ENCODE measurements at regions not wholly inside any gene's neighbourhood (a gene's known extent, or its start where the extent isn't known, plus 50 kb on each side); places are given as distances from the start of the nearest gene placed in this dataset.

GRCh38 chr9:23287390-23287789 lies 538.6 kb downstream of the ELAVL2 start:
- no peak overlapping the region for H3K4me2 ChIP-seq (ENCODE audit: low read length)
- H3K9me2 ChIP-seq (ENCODE audit: insufficient read depth, low read length) = no peaks in the 10 kb centered on the region
- no peaks in the 10 kb centered on the region for H3F3A ChIP-seq (ENCODE audit: insufficient read depth, low read length, poor library complexity, severe bottlenecking)
- H3K27me3 ChIP-seq (ENCODE audit: insufficient read depth, low read depth, low read length) = peaks cover 21% of the 10 kb centered on the region
- no peaks in the 10 kb centered on the region for H3K36me3 ChIP-seq (ENCODE audit: insufficient read depth, low read length)
- H4K20me1 ChIP-seq (ENCODE audit: insufficient read depth) = no peaks in the 10 kb centered on the region
- no peak overlapping the region for H3K9ac ChIP-seq (ENCODE audit: low read length)
- no peaks in the 10 kb centered on the region for H3K9me3 ChIP-seq (ENCODE audit: low read length)
- TF ChIP-seq SMC3 (conservative IDR thresholded peaks at IDR 0.05; ENCODE audit: poor library complexity) (no peak), RAD21 (conservative IDR thresholded peaks at IDR 0.05) (no peak)
- H3K4me3 ChIP-seq (ENCODE audit: low read length) = no peak overlapping the region
- no peak overlapping the region for H2AFZ ChIP-seq (ENCODE audit: low read depth, low read length)
- no peak overlapping the region for H3K27ac ChIP-seq (ENCODE audit: low read length)
- no peaks in the 10 kb centered on the region for H3K79me2 ChIP-seq (replicated peaks; ENCODE audit: insufficient read depth, low read length)

GRCh38 chr9:23288545-23288944 lies 537.5 kb downstream of the ELAVL2 start:
- Histone ChIP-seq H3K9ac (ENCODE audit: low read length) (no peak overlapping the region), H3K4me2 (ENCODE audit: low read length) (no peak overlapping the region), H4K20me1 (ENCODE audit: insufficient read depth) (no peaks in the 10 kb centered on the region), H2AFZ (ENCODE audit: low read depth, low read length) (no peak overlapping the region), H3F3A (ENCODE audit: insufficient read depth, low read length, poor library complexity, severe bottlenecking) (no peaks in the 10 kb centered on the region), H3K9me3 (ENCODE audit: low read length) (no peaks in the 10 kb centered on the region), H3K4me3 (ENCODE audit: low read length) (no peak overlapping the region), H3K27ac (ENCODE audit: low read length) (no peak overlapping the region), H3K27me3 (ENCODE audit: insufficient read depth, low read depth, low read length) (peaks cover 21% of the 10 kb centered on the region), H3K9me2 (ENCODE audit: insufficient read depth, low read length) (no peaks in the 10 kb centered on the region), H3K79me2 (replicated peaks; ENCODE audit: insufficient read depth, low read length) (no peaks in the 10 kb centered on the region), H3K36me3 (ENCODE audit: insufficient read depth, low read length) (no peaks in the 10 kb centered on the region)
- TF ChIP-seq, protein P1, sequence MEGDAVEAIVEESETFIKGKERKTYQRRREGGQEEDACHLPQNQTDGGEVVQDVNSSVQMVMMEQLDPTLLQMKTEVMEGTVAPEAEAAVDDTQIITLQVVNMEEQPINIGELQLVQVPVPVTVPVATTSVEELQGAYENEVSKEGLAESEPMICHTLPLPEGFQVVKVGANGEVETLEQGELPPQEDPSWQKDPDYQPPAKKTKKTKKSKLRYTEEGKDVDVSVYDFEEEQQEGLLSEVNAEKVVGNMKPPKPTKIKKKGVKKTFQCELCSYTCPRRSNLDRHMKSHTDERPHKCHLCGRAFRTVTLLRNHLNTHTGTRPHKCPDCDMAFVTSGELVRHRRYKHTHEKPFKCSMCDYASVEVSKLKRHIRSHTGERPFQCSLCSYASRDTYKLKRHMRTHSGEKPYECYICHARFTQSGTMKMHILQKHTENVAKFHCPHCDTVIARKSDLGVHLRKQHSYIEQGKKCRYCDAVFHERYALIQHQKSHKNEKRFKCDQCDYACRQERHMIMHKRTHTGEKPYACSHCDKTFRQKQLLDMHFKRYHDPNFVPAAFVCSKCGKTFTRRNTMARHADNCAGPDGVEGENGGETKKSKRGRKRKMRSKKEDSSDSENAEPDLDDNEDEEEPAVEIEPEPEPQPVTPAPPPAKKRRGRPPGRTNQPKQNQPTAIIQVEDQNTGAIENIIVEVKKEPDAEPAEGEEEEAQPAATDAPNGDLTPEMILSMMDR (IDR thresholded peaks at IDR 0.05; ENCODE audit: poor library complexity, severe bottlenecking) = no peak
- TF ChIP-seq, protein P2, sequence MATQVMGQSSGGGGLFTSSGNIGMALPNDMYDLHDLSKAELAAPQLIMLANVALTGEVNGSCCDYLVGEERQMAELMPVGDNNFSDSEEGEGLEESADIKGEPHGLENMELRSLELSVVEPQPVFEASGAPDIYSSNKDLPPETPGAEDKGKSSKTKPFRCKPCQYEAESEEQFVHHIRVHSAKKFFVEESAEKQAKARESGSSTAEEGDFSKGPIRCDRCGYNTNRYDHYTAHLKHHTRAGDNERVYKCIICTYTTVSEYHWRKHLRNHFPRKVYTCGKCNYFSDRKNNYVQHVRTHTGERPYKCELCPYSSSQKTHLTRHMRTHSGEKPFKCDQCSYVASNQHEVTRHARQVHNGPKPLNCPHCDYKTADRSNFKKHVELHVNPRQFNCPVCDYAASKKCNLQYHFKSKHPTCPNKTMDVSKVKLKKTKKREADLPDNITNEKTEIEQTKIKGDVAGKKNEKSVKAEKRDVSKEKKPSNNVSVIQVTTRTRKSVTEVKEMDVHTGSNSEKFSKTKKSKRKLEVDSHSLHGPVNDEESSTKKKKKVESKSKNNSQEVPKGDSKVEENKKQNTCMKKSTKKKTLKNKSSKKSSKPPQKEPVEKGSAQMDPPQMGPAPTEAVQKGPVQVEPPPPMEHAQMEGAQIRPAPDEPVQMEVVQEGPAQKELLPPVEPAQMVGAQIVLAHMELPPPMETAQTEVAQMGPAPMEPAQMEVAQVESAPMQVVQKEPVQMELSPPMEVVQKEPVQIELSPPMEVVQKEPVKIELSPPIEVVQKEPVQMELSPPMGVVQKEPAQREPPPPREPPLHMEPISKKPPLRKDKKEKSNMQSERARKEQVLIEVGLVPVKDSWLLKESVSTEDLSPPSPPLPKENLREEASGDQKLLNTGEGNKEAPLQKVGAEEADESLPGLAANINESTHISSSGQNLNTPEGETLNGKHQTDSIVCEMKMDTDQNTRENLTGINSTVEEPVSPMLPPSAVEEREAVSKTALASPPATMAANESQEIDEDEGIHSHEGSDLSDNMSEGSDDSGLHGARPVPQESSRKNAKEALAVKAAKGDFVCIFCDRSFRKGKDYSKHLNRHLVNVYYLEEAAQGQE (IDR thresholded peaks at IDR 0.05; ENCODE audit: borderline replicate concordance) = no peak
- TF ChIP-seq TAF1 (IDR thresholded peaks at IDR 0.05; ENCODE audit: low read depth) (no peak), EZH2 (IDR thresholded peaks at IDR 0.05; ENCODE audit: borderline replicate concordance, insufficient read depth, low read length, poor library complexity, severe bottlenecking) (no peak), POLR2AphosphoS5 (IDR thresholded peaks at IDR 0.05) (no peak), MXI1 (conservative IDR thresholded peaks at IDR 0.05; ENCODE audit: poor library complexity, severe bottlenecking) (no peak), SMC3 (conservative IDR thresholded peaks at IDR 0.05; ENCODE audit: poor library complexity) (no peak), RAD21 (conservative IDR thresholded peaks at IDR 0.05) (no peak), EP300 (conservative IDR thresholded peaks at IDR 0.05; ENCODE audit: poor library complexity, severe bottlenecking) (no peak)

GRCh38 chr9:23290973-23291372 lies 535.1 kb downstream of the ELAVL2 start:
- peaks cover 21% of the 10 kb centered on the region for H3K27me3 ChIP-seq (ENCODE audit: insufficient read depth, low read depth, low read length)
- no peaks in the 10 kb centered on the region for H3K9me2 ChIP-seq (ENCODE audit: insufficient read depth, low read length)
- no peaks in the 10 kb centered on the region for H3F3A ChIP-seq (ENCODE audit: insufficient read depth, low read length, poor library complexity, severe bottlenecking)
- H3K9ac ChIP-seq (ENCODE audit: low read length) = no peak overlapping the region
- no peak overlapping the region for H3K4me2 ChIP-seq (ENCODE audit: low read length)
- no peak overlapping the region for H3K27ac ChIP-seq (ENCODE audit: low read length)
- H3K36me3 ChIP-seq (ENCODE audit: insufficient read depth, low read length) = no peaks in the 10 kb centered on the region
- no peaks in the 10 kb centered on the region for H3K9me3 ChIP-seq (ENCODE audit: low read length)
- no peaks in the 10 kb centered on the region for H4K20me1 ChIP-seq (ENCODE audit: insufficient read depth)
- no peak overlapping the region for H2AFZ ChIP-seq (ENCODE audit: low read depth, low read length)
- TF ChIP-seq EZH2 (IDR thresholded peaks at IDR 0.05; ENCODE audit: borderline replicate concordance, insufficient read depth, low read length, poor library complexity, severe bottlenecking) (no peak), RAD21 (conservative IDR thresholded peaks at IDR 0.05) (no peak), POLR2AphosphoS5 (IDR thresholded peaks at IDR 0.05) (no peak), EP300 (conservative IDR thresholded peaks at IDR 0.05; ENCODE audit: poor library complexity, severe bottlenecking) (no peak), TAF1 (IDR thresholded peaks at IDR 0.05; ENCODE audit: low read depth) (no peak), MXI1 (conservative IDR thresholded peaks at IDR 0.05; ENCODE audit: poor library complexity, severe bottlenecking) (no peak), SMC3 (conservative IDR thresholded peaks at IDR 0.05; ENCODE audit: poor library complexity) (no peak)
- TF ChIP-seq, protein P1 (IDR thresholded peaks at IDR 0.05; ENCODE audit: poor library complexity, severe bottlenecking) = no peak
- TF ChIP-seq, protein P2 (IDR thresholded peaks at IDR 0.05; ENCODE audit: borderline replicate concordance) = no peak
- no peaks in the 10 kb centered on the region for H3K79me2 ChIP-seq (replicated peaks; ENCODE audit: insufficient read depth, low read length)
- H3K4me3 ChIP-seq (ENCODE audit: low read length) = no peak overlapping the region
